Gastroesophageal sphincter (tissue), 4 donors: ENCODE measurements at regions not wholly inside any gene's neighbourhood (a gene's known extent, or its start where the extent isn't known, plus 50 kb on each side); places are given as distances from the start of the nearest gene placed in this dataset.

ENCODE experiments used
- ATAC-seq: fragments of 150-250 bp; one replicate; pipeline ENCODE4 v1.9.1; 2016; ENCODE audit warnings: mild to moderate bottlenecking, moderate library complexity
- H3K27ac ChIP-seq, 4 donors: fragments of 200-600 bp; sonication (generic) in 3 of 4; 1 replicate in 3 of 4; 2 replicates in 1 of 4; pipeline ENCODE4 v1.5.1; 2016 to 2019
- H3K27me3 ChIP-seq: fragments of 200-600 bp; sonication (generic); one replicate; pipeline ENCODE4 v1.5.1; 2019
- H3K36me3 ChIP-seq, 2 donors: fragments of 200-600 bp; sonication (generic); one replicate each; pipeline ENCODE4 v1.5.1; 2019; ENCODE audit warnings: control low read depth in 1 of 2
- H3K4me1 ChIP-seq, 3 donors: fragments of 200-600 bp; sonication (generic); 1 replicate in 2 of 3; 2 replicates in 1 of 3; pipeline ENCODE4 v1.5.1; 2016 to 2019; ENCODE audit warnings: control low read depth in 2 of 3
- H3K4me3 ChIP-seq, 2 donors: fragments of 200-600 bp; sonication (generic); one replicate each; pipeline ENCODE4 v1.5.1; 2019; ENCODE audit warnings: mild to moderate bottlenecking in 1 of 2, moderate library complexity in 1 of 2
- H3K9me3 ChIP-seq, 3 donors: fragments of 200-600 bp; sonication (generic); one replicate each; pipeline ENCODE4 v1.5.1; 2017 to 2019; ENCODE audit warnings: control low read depth in 2 of 3
- EP300 ChIP-seq: sonication (generic); formaldehyde crosslinking; IDR thresholded peaks from one replicate; pipeline ENCODE4 v1.6.1; 2017; ENCODE audit warnings: antibody characterized with exemption, mild to moderate bottlenecking
- POLR2A ChIP-seq, 2 donors: fragments of 450-650 bp; IDR thresholded peaks; one replicate each; pipeline ENCODE4 v1.6.1; 2017; ENCODE audit warnings: antibody characterized with exemption in 2 of 2, mild to moderate bottlenecking in 2 of 2, moderate library complexity in 1 of 2
- POLR2AphosphoS5 ChIP-seq: sonication (generic); formaldehyde crosslinking; IDR thresholded peaks from one replicate; pipeline ENCODE4 v1.6.1; 2017; ENCODE audit warnings: antibody characterized with exemption
- WGBS, 2 donors: methylation state at CpG; one replicate each; pipeline ENCODE4 v1.1.5; 2018; ENCODE audit warnings: low coverage in 1 of 2; 5-methylcytosine and 5-hydroxymethylcytosine counted together
- TF ChIP-seq, protein P1 (sequence below), 4 experiments: fragments of 200-600 bp in 2 of 4; fragments of 450-650 bp in 2 of 4; sonication (generic) in 1 of 4; IDR thresholded peaks; one replicate each; pipeline ENCODE4 v1.5.1; 2017 to 2019; ENCODE audit warnings: antibody characterized with exemption in 4 of 4, mild to moderate bottlenecking in 2 of 4, moderate library complexity in 2 of 4

DNA sequence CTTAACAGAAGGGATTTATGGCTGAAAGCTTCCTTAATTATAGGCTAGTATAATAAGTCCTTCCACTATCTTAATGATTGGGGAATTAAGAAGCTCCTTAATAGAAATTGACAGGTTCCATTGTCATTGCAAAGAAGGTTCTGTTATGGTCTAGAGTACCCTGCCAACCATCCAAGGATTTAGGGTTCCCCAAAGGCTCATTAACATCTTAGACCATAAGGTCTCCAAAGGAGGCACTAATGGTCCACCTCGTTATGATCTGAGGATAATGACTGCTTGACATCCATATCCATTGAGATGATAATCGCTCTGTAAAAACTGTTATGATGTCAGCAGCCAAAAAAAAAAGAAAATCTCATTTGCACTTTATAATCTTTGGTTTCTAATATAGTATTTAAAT is 441.6 kb downstream of the GBA3 start:
- TF ChIP-seq EP300 (no peak), POLR2A (IDR thresholded peaks at IDR 0.05) (no peak), POLR2AphosphoS5 (no peak)
- TF ChIP-seq, protein P1, sequence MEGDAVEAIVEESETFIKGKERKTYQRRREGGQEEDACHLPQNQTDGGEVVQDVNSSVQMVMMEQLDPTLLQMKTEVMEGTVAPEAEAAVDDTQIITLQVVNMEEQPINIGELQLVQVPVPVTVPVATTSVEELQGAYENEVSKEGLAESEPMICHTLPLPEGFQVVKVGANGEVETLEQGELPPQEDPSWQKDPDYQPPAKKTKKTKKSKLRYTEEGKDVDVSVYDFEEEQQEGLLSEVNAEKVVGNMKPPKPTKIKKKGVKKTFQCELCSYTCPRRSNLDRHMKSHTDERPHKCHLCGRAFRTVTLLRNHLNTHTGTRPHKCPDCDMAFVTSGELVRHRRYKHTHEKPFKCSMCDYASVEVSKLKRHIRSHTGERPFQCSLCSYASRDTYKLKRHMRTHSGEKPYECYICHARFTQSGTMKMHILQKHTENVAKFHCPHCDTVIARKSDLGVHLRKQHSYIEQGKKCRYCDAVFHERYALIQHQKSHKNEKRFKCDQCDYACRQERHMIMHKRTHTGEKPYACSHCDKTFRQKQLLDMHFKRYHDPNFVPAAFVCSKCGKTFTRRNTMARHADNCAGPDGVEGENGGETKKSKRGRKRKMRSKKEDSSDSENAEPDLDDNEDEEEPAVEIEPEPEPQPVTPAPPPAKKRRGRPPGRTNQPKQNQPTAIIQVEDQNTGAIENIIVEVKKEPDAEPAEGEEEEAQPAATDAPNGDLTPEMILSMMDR (IDR thresholded peaks at IDR 0.05): no peak
- 84 to 92% methylated on average over 2 of the region's 2 CpGs for whole genome bisulfite sequencing, 2 donors
- no peaks in the 10 kb centered on the region for H3K36me3 ChIP-seq
- no peaks in the 10 kb centered on the region for H3K9me3 ChIP-seq
- H3K27me3 ChIP-seq: no peaks in the 10 kb centered on the region
- H3K4me1 ChIP-seq: no peaks in the 10 kb centered on the region
- no peak overlapping the region for H3K27ac ChIP-seq
- ATAC-seq: no peak
- H3K4me3 ChIP-seq: no peak overlapping the region

- no peak for TF ChIP-seq POLR2AphosphoS5
- TF ChIP-seq POLR2A (IDR thresholded peaks at IDR 0.05): no peak
- TF ChIP-seq, protein P1 (IDR thresholded peaks at IDR 0.05): no peak
- TF ChIP-seq EP300: no peak
- Histone ChIP-seq H3K36me3 (no peaks in the 10 kb centered on the region), H3K4me1 (no peaks in the 10 kb centered on the region), H3K27me3 (no peaks in the 10 kb centered on the region), H3K9me3 (no peaks in the 10 kb centered on the region), H3K4me3 (no peak overlapping the region), H3K27ac (no peak overlapping the region)
- no peak for ATAC-seq
- 76 to 100% methylated on average over 2 of the region's 2 CpGs for WGBS, 2 donors
Measured at GRCh38 chr4:23130845-23131244, 438.1 kb downstream of the GBA3 start.

GRCh38 chr4:23125118-23125517 is 432.4 kb downstream of the GBA3 start:
- no peaks in the 10 kb centered on the region for H3K27me3 ChIP-seq
- H3K4me1 ChIP-seq: no peaks in the 10 kb centered on the region
- no peaks in the 10 kb centered on the region for H3K9me3 ChIP-seq
- 95 to 100% methylated on average over 6 of the region's 6 CpGs for WGBS, 2 donors
- H3K4me3 ChIP-seq: no peak overlapping the region
- no peak overlapping the region for H3K27ac ChIP-seq
- no peaks in the 10 kb centered on the region for H3K36me3 ChIP-seq
- TF ChIP-seq EP300: no peak
- TF ChIP-seq POLR2A (IDR thresholded peaks at IDR 0.05): no peak
- no peak for TF ChIP-seq POLR2AphosphoS5
- TF ChIP-seq, protein P1 (IDR thresholded peaks at IDR 0.05): no peak
- ATAC-seq: no peak

- WGBS, 2 donors: 71 to 92% methylated on average over 2 of the region's 2 CpGs
- TF ChIP-seq EP300 (no peak), POLR2A (IDR thresholded peaks at IDR 0.05) (no peak)
- TF ChIP-seq, protein P1 (IDR thresholded peaks at IDR 0.05): no peak
- Histone ChIP-seq H3K27ac (no peak overlapping the region), H3K36me3 (no peaks in the 10 kb centered on the region), H3K27me3 (no peaks in the 10 kb centered on the region), H3K9me3 (no peaks in the 10 kb centered on the region), H3K4me1 (no peaks in the 10 kb centered on the region), H3K4me3 (no peak overlapping the region)
- no peak for ATAC-seq
Measured at GRCh38 chr4:23122666-23123400, 430.1 kb downstream of the GBA3 start.

DNA sequence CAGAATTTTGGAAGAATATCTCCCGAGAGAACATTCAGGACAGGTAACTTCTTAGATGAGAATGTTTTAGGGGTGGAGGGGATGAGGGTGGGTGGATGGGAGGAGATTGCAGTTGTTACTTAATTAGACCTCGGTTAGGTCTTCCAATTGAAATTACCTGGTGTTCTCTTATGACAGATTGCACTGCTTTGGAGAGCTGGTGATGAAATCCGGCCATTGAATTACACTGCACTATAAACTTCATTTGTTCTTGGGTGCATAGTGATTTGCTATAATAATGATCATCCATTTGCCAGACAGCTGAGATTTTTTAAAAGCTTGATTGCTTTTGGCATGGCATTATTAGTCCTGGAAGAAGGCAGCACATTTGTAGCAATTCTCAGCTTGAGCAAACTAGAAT is 427.6 kb downstream of the GBA3 start:
- Histone ChIP-seq H3K27ac (no peak overlapping the region), H3K36me3 (no peaks in the 10 kb centered on the region), H3K27me3 (no peaks in the 10 kb centered on the region), H3K4me3 (no peak overlapping the region), H3K4me1 (no peaks in the 10 kb centered on the region), H3K9me3 (no peaks in the 10 kb centered on the region)
- no peak for TF ChIP-seq POLR2AphosphoS5
- no peak for TF ChIP-seq EP300
- TF ChIP-seq, protein P1 (IDR thresholded peaks at IDR 0.05): no peak
- TF ChIP-seq POLR2A (IDR thresholded peaks at IDR 0.05): no peak
- no peak for ATAC-seq
- 56 to 62% methylated on average over 3 of the region's 3 CpGs for WGBS, 2 donors
